IMR-90 (cell line): ENCODE measurements at regions not wholly inside any gene's neighbourhood (a gene's known extent, or its start where the extent isn't known, plus 50 kb on each side); places are given as distances from the start of the nearest gene placed in this dataset.

ENCODE experiments used
- ATAC-seq: fragments of 200-7000 bp; cut with Tn5 transposase; 2 replicates; pipeline ENCODE4 v1.9.1; 2020; ENCODE audit warnings: low read depth, mild to moderate bottlenecking, moderate library complexity
- BruUV-seq: library from RNA; stranded (reverse); fragments of 400-500 nt; replicated peaks from 2 replicates; lab custom pipeline; 2021; lab: Mats Ljungman, UMichigan
- CTCF ChIA-PET: fragments of 300-600 bp; formaldehyde crosslinking; extraction: SDS; loops from one replicate; lab custom pipeline; 2021; ENCODE audit warnings: antibody characterized with exemption; lab: Yijun Ruan, JAX
- POLR2A ChIA-PET: fragments of 300-600 bp; sonication (Branson Sonifier 250); formaldehyde crosslinking; loops from one replicate; lab custom pipeline; 2022; ENCODE audit warnings: antibody characterized with exemption; ENCODE audit not compliant: unreplicated experiment; lab: Charles Lee
- DNase-seq: peaks from one replicate; pipeline ENCODE4 v3.0.0; 2013
- H2AFZ ChIP-seq: replicated peaks from 2 replicates; pipeline ENCODE3; 2013; ENCODE audit warnings: low read length, mild to moderate bottlenecking; ENCODE audit not compliant: poor library complexity
- H2AK5ac ChIP-seq: 2 replicates; pipeline ENCODE4 v1.6.1; 2013; ENCODE audit warnings: low read depth, low read length, inconsistent platforms
- H2AK9ac ChIP-seq: replicated peaks from 2 replicates; pipeline ENCODE3; 2013; ENCODE audit warnings: mild to moderate bottlenecking, low read depth, low read length, moderate library complexity; ENCODE audit not compliant: poor library complexity
- H2BK120ac ChIP-seq: 2 replicates; pipeline ENCODE4 v1.6.1; 2013; ENCODE audit warnings: low read depth, low read length, inconsistent platforms
- H2BK15ac ChIP-seq: 3 replicates; pipeline ENCODE4 v1.6.1; 2013; ENCODE audit warnings: low read depth, low read length, inconsistent platforms
- H2BK20ac ChIP-seq: 2 replicates; pipeline ENCODE4 v1.6.1; 2013; ENCODE audit warnings: low read depth, mild to moderate bottlenecking, inconsistent platforms, low read length, moderate library complexity
- H2BK5ac ChIP-seq: 2 replicates; pipeline ENCODE4 v1.6.1; 2013; ENCODE audit warnings: mild to moderate bottlenecking, low read depth, low read length, inconsistent platforms; ENCODE audit not compliant: poor library complexity, severe bottlenecking
- H3K14ac ChIP-seq: replicated peaks from 2 replicates; pipeline ENCODE4 v1.6.1; 2013; ENCODE audit warnings: low read depth, low read length, inconsistent platforms
- H3K18ac ChIP-seq: 2 replicates; pipeline ENCODE4 v1.6.1; 2013; ENCODE audit warnings: low read depth, low read length, control low read depth
- H3K23ac ChIP-seq: 2 replicates; pipeline ENCODE4 v1.6.1; 2013; ENCODE audit warnings: low read depth, low read length, inconsistent platforms
- H3K27ac ChIP-seq: 2 replicates; pipeline ENCODE4 v1.5.1; 2013; ENCODE audit warnings: mild to moderate bottlenecking, control low read depth, low read length; ENCODE audit not compliant: insufficient read depth
- H3K27me3 ChIP-seq: 2 replicates; pipeline ENCODE4 v1.6.1; 2013; ENCODE audit warnings: low read length; ENCODE audit not compliant: control insufficient read depth, insufficient read depth
- H3K36me3 ChIP-seq: 2 replicates; pipeline ENCODE4 v1.6.1; 2013; ENCODE audit warnings: low read length, mixed read lengths; ENCODE audit not compliant: control insufficient read depth, insufficient read depth
- H3K4ac ChIP-seq: 2 replicates; pipeline ENCODE4 v1.6.1; 2013; ENCODE audit warnings: low read depth, low read length, inconsistent platforms
- H3K4me1 ChIP-seq: 2 replicates; pipeline ENCODE4 v1.6.1; 2013; ENCODE audit warnings: low read length, mixed read lengths; ENCODE audit not compliant: control insufficient read depth, insufficient read depth
- H3K4me2 ChIP-seq: 2 replicates; pipeline ENCODE4 v1.6.1; 2013; ENCODE audit warnings: low read depth, mild to moderate bottlenecking, control low read depth, low read length, moderate library complexity
- H3K4me3 ChIP-seq: 2 replicates; pipeline ENCODE4 v1.5.1; 2013; ENCODE audit warnings: low read depth, mild to moderate bottlenecking, control low read depth, low read length, moderate library complexity; ENCODE audit not compliant: insufficient read depth
- H3K56ac ChIP-seq: 2 replicates; pipeline ENCODE4 v1.6.1; 2013; ENCODE audit warnings: low read length, inconsistent platforms; ENCODE audit not compliant: insufficient read depth; ENCODE audit errors: extremely low read depth
- H3K79me1 ChIP-seq, 2 experiments: 2 replicates each; pipeline ENCODE4 v1.6.1; 2013; ENCODE audit warnings: low read length in 2 of 2, inconsistent platforms in 1 of 2, low read depth in 1 of 2
- H3K9ac ChIP-seq: 2 replicates; pipeline ENCODE4 v1.6.1; 2013; ENCODE audit warnings: low read depth, low read length, control low read depth
- H3K9me1 ChIP-seq: 2 replicates; pipeline ENCODE4 v1.6.1; 2013; ENCODE audit warnings: low read length, inconsistent platforms; ENCODE audit not compliant: insufficient read depth
- H3K9me3 ChIP-seq: 2 replicates; pipeline ENCODE4 v1.6.1; 2013; ENCODE audit warnings: low read length; ENCODE audit not compliant: control insufficient read depth, insufficient read depth
- H4K20me1 ChIP-seq: 2 replicates; pipeline ENCODE4 v1.6.1; 2013; ENCODE audit warnings: low read length, inconsistent platforms; ENCODE audit not compliant: insufficient read depth
- H4K5ac ChIP-seq: 2 replicates; pipeline ENCODE4 v1.6.1; 2013; ENCODE audit warnings: mild to moderate bottlenecking, low read depth, low read length, control low read depth
- H4K8ac ChIP-seq, 2 experiments: 2 replicates each; pipeline ENCODE4 v1.6.1; 2013; ENCODE audit warnings: low read depth in 2 of 2, low read length in 2 of 2, control low read depth in 1 of 2, inconsistent platforms in 1 of 2
- H4K91ac ChIP-seq: 2 replicates; pipeline ENCODE4 v1.6.1; 2013; ENCODE audit warnings: low read depth, low read length, inconsistent platforms; ENCODE audit not compliant: insufficient read depth
- BHLHE40 ChIP-seq: fragments of 150-350 bp; IDR thresholded peaks from 2 replicates; pipeline ENCODE4 v1.6.1; 2016; ENCODE audit warnings: mild to moderate bottlenecking, low read depth, low read length
- CEBPB ChIP-seq: IDR thresholded peaks from 2 replicates; pipeline ENCODE4 v1.6.1; 2012; ENCODE audit warnings: low read depth, low read length, improper control_type of control experiment
- CHD1 ChIP-seq: IDR thresholded peaks from 2 replicates; pipeline ENCODE4 v1.6.1; 2012; ENCODE audit warnings: low read depth, low read length, improper control_type of control experiment
- FOS ChIP-seq: fragments of 150-350 bp; IDR thresholded peaks from 2 replicates; pipeline ENCODE4 v1.6.1; 2016; ENCODE audit warnings: low read depth, low read length
- MAFK ChIP-seq: IDR thresholded peaks from 2 replicates; pipeline ENCODE4 v1.6.1; 2012; ENCODE audit warnings: low read depth, low read length, improper control_type of control experiment
- MAZ ChIP-seq: IDR thresholded peaks from 2 replicates; pipeline ENCODE4 v1.6.1; 2012; ENCODE audit warnings: low read depth, mild to moderate bottlenecking, low read length, improper control_type of control experiment, moderate library complexity, borderline replicate concordance
- MXI1 ChIP-seq: IDR thresholded peaks from 2 replicates; pipeline ENCODE4 v1.6.1; 2012; ENCODE audit warnings: low read depth, mild to moderate bottlenecking, low read length, moderate library complexity, borderline replicate concordance
- NFE2L2 ChIP-seq: fragments of 150-350 bp; IDR thresholded peaks from 2 replicates; pipeline ENCODE4 v1.6.1; 2016; ENCODE audit warnings: low read depth, mild to moderate bottlenecking, low read length
- POLR2A ChIP-seq: IDR thresholded peaks from 2 replicates; pipeline ENCODE4 v1.6.1; 2012; ENCODE audit warnings: mild to moderate bottlenecking, low read depth, low read length
- RAD21 ChIP-seq: IDR thresholded peaks from 2 replicates; pipeline ENCODE4 v1.6.1; 2012; ENCODE audit warnings: low read length, improper control_type of control experiment
- RCOR1 ChIP-seq: IDR thresholded peaks from 2 replicates; pipeline ENCODE4 v1.6.1; 2012; ENCODE audit warnings: mild to moderate bottlenecking, low read length, improper control_type of control experiment; ENCODE audit not compliant: insufficient replicate concordance
- RFX5 ChIP-seq: IDR thresholded peaks from 2 replicates; pipeline ENCODE4 v1.8.0; 2012; ENCODE audit warnings: low read depth, mild to moderate bottlenecking, low read length, moderate library complexity
- SMC3 ChIP-seq: fragments of 150-350 bp; IDR thresholded peaks from 2 replicates; pipeline ENCODE4 v1.6.1; 2016; ENCODE audit warnings: low read depth, mild to moderate bottlenecking, antibody characterized with exemption, low read length, moderate library complexity
- WGBS, 2 experiments: methylation state at CpG; one replicate each; pipeline versions ENCODE4 v1.1.5 to v1.1.7; 2013; ENCODE audit warnings: missing lambda C conversion rate in 2 of 2; ENCODE audit not compliant: insufficient read length in 1 of 2; ENCODE audit errors: extremely low coverage in 2 of 2; 5-methylcytosine and 5-hydroxymethylcytosine counted together
- dilution Hi-C: fragments of 300-500 bp; cut with HindIII; formaldehyde crosslinking; loops from one replicate; pipeline ENCODE4 v1.14.3; 2018; ENCODE audit warnings: low sequenced_read_pairs; ENCODE audit not compliant: unreplicated experiment
- in situ Hi-C: fragments of 300-500 bp; cut with MboI; formaldehyde crosslinking; loops from 3 replicates; pipeline ENCODE4 v1.14.3; 2019; ENCODE audit warnings: low sequenced_read_pairs, inconsistent platforms, mixed read lengths
- intact Hi-C: fragments of 100-400 bp; cut with micrococcal nuclease; formaldehyde crosslinking; loops from 2 replicates; pipeline ENCODE4 v1.10.0; 2022
- TF ChIP-seq, protein P1 (sequence below): conservative IDR thresholded peaks from 2 replicates; pipeline ENCODE4 v1.5.1; 2012; ENCODE audit warnings: mild to moderate bottlenecking, low read depth, low read length, improper control_type of control experiment
- TF ChIP-seq, protein P2 (sequence below): fragments of 150-350 bp; IDR thresholded peaks from 2 replicates; pipeline ENCODE4 v1.6.1; 2017; ENCODE audit warnings: mild to moderate bottlenecking, antibody characterized with exemption, low read length, low read depth
- TF ChIP-seq, protein P3 (sequence below): fragments of 150-350 bp; IDR thresholded peaks from 2 replicates; pipeline ENCODE4 v1.6.1; 2016; ENCODE audit warnings: low read depth, mild to moderate bottlenecking, low read length, moderate library complexity, borderline replicate concordance

DNA sequence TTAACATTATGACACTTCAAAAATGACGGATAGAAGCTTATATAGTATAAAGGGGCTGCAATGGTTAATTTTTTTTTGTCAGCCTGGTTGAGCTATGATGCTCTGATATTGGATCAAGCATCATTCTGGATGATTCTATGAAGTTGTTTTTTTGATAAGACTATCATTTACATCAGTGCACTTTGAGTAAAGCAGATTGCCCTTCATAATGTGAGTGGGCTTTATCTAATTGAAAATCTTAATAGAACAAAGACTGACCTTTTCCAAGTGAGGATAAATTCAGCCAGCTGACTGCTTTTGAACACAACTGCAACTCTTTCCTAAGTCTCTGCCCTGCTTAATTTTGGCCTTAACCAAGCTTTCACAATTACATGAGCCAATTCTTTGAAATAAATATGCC lies 1476.2 kb downstream of the NCAM2 start:
- ATAC-seq = no peak
- H2AK9ac ChIP-seq = no peak overlapping the region
- H3K27me3 ChIP-seq = no peaks in the 10 kb centered on the region
- DNase-seq = no peak
- no peak overlapping the region for H3K23ac ChIP-seq
- no peak overlapping the region for H4K91ac ChIP-seq
- H2AK5ac ChIP-seq = no peak overlapping the region
- no TSS peak for BruUV-seq
- H4K5ac ChIP-seq = no peak overlapping the region
- CTCF ChIA-PET = no interaction called here
- H2BK5ac ChIP-seq = no peak overlapping the region
- peaks cover 11% of the 10 kb centered on the region for H3K9me3 ChIP-seq
- H2BK20ac ChIP-seq = no peak overlapping the region
- H3K4me3 ChIP-seq = no peak overlapping the region
- H3K56ac ChIP-seq = no peak overlapping the region
- no peaks in the 10 kb centered on the region for H3K36me3 ChIP-seq
- no peak overlapping the region for H2BK120ac ChIP-seq
- H4K8ac ChIP-seq = no peak overlapping the region
- no peak overlapping the region for H3K4me2 ChIP-seq
- no peak overlapping the region for H2BK15ac ChIP-seq
- H3K4me1 ChIP-seq = no peaks in the 10 kb centered on the region
- no peak overlapping the region for H3K18ac ChIP-seq
- in situ Hi-C loops (no loop called here), dilution Hi-C loops (no loop called here), intact Hi-C loops (no loop called here)
- no peaks in the 10 kb centered on the region for H3K9me1 ChIP-seq
- H3K14ac ChIP-seq = no peak overlapping the region
- TF ChIP-seq RCOR1 = no peak
- TF ChIP-seq, protein P1, sequence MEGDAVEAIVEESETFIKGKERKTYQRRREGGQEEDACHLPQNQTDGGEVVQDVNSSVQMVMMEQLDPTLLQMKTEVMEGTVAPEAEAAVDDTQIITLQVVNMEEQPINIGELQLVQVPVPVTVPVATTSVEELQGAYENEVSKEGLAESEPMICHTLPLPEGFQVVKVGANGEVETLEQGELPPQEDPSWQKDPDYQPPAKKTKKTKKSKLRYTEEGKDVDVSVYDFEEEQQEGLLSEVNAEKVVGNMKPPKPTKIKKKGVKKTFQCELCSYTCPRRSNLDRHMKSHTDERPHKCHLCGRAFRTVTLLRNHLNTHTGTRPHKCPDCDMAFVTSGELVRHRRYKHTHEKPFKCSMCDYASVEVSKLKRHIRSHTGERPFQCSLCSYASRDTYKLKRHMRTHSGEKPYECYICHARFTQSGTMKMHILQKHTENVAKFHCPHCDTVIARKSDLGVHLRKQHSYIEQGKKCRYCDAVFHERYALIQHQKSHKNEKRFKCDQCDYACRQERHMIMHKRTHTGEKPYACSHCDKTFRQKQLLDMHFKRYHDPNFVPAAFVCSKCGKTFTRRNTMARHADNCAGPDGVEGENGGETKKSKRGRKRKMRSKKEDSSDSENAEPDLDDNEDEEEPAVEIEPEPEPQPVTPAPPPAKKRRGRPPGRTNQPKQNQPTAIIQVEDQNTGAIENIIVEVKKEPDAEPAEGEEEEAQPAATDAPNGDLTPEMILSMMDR = no peak
- TF ChIP-seq MAZ = no peak
- TF ChIP-seq, protein P2, sequence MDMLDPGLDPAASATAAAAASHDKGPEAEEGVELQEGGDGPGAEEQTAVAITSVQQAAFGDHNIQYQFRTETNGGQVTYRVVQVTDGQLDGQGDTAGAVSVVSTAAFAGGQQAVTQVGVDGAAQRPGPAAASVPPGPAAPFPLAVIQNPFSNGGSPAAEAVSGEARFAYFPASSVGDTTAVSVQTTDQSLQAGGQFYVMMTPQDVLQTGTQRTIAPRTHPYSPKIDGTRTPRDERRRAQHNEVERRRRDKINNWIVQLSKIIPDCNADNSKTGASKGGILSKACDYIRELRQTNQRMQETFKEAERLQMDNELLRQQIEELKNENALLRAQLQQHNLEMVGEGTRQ = no peak
- TF ChIP-seq, protein P3, sequence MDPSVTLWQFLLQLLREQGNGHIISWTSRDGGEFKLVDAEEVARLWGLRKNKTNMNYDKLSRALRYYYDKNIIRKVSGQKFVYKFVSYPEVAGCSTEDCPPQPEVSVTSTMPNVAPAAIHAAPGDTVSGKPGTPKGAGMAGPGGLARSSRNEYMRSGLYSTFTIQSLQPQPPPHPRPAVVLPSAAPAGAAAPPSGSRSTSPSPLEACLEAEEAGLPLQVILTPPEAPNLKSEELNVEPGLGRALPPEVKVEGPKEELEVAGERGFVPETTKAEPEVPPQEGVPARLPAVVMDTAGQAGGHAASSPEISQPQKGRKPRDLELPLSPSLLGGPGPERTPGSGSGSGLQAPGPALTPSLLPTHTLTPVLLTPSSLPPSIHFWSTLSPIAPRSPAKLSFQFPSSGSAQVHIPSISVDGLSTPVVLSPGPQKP = no peak
- TF ChIP-seq SMC3 = no peak
- no peak for TF ChIP-seq POLR2A
- TF ChIP-seq RAD21 = no peak
- TF ChIP-seq RFX5 = no peak
- TF ChIP-seq CHD1 = no peak
- TF ChIP-seq MAFK = no peak
- TF ChIP-seq MXI1 = no peak
- TF ChIP-seq BHLHE40 = no peak
- no peak for TF ChIP-seq CEBPB
- TF ChIP-seq NFE2L2 = no peak
- TF ChIP-seq FOS = no peak
- H3K9ac ChIP-seq = no peak overlapping the region
- POLR2A ChIA-PET = no interaction called here
- H3K79me1 ChIP-seq = no peaks in the 10 kb centered on the region
- H4K20me1 ChIP-seq = no peaks in the 10 kb centered on the region
- H2AFZ ChIP-seq = no peak overlapping the region
- WGBS, 2 experiments = no CpG with 5 or more reads among the region's 1 CpG
- no peak overlapping the region for H3K4ac ChIP-seq
- no peak overlapping the region for H3K27ac ChIP-seq
